ENCODE measurements at regions not wholly inside any gene's neighbourhood (a gene's known extent, or its start where the extent isn't known, plus 50 kb on each side); places are given as distances from the start of the nearest gene placed in this dataset.
A peak's percentile ranks its signal among the peaks of the same experiment; 100 is the strongest.
"Not testable (repeated sequence)": the region's sequence is repeated elsewhere in the genome, so short reads cannot be mapped to it uniquely, and the experiment has no call there.

DNA sequence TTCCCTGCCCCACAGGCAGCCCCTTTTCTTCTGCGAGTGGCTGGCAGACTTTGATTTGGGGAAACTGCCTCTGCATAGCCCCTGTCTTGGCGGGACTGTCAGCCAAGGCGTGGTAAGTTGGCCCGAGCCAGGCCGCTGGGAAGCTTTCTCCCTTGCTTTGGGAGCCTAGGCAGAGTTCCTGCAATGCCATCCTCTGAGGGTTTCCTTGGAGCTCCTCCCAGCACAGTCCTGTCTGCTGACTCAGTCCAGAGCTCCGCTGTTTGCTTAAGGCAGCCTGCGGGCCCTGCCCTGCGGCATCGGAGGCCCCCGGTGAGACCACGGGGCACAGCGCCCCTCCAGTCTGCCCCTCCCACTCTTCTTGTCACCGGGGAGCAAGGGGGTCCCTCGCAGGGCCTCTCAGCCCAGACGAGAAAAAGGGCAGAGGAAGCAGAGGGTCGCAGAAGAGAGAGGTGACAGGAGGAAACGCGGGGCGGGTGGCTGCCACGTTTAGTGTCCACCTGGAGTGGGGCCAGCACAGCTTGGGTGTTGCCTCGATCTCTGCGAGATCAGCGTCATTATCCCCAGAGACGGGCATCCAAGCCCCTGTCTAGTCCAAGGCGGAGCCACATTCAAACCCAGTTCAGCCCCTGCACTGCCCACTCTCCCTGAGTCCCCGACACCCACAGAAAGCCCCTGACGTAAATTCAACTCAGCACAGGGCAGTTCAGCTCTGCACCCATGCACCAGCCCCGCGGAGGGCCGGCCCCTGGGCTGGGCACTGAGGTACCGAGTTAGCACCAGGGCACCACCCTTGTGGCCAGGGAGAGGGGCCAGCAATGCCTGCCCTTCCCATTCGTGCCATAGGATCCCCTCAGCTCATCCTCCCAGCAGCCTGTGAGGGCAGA, 59.0 kb upstream of the CHST15 start:
- peak overlapping the region; percentile 26 for H3K4me3 Mint-ChIP-seq
- no peaks in the 10 kb centered on the region for H3K9me3 Mint-ChIP-seq
- H3K4me1 Mint-ChIP-seq (ENCODE audit: low read depth), result peaks cover 6% of the 10 kb centered on the region
- H3K36me3 Mint-ChIP-seq (ENCODE audit: insufficient read depth), result no peaks in the 10 kb centered on the region
- DNase-seq (no peak), ATAC-seq (peak; percentile 15 to 46)
- H3K27me3 Mint-ChIP-seq (ENCODE audit: low read depth), result peaks cover 10% of the 10 kb centered on the region

DNA sequence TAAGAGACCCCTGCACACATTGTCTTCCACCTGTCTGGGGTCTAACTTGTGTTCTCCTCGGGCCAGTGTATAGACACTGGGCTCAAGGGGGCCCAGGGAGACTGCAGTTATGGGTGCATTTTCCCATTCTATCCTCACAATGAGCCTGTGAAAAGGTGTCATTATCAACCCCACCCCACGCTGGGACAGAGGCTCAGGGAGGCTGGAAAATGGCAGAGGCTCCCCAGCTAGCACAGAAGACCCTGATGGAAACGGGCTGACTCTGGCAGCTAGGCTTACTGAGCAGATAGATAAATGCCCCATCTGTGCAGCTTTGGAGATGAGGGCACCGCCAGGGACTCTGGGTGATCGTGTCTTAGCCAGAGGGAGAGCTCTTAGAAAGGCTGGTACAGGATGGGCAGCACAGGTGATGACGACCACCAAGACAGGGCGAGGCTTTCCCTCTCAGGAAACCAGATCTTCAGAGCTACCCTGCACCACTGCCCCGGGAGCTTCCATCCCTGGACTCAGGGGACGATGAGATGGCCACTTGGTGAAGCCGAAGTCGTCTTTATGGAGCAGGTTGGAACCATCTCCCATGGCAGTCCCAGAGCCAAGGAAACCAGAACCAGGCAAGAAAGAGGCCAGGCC, 58.2 kb upstream of the CHST15 start:
- DNase-seq (no peak), ATAC-seq (no peak)
- Mint-ChIP-seq H3K4me3 (no peak overlapping the region), H3K36me3 (ENCODE audit: insufficient read depth) (no peaks in the 10 kb centered on the region), H3K9me3 (no peaks in the 10 kb centered on the region), H3K4me1 (ENCODE audit: low read depth) (peaks cover 6% of the 10 kb centered on the region), H3K27me3 (ENCODE audit: low read depth) (peaks cover 10% of the 10 kb centered on the region)

DNA sequence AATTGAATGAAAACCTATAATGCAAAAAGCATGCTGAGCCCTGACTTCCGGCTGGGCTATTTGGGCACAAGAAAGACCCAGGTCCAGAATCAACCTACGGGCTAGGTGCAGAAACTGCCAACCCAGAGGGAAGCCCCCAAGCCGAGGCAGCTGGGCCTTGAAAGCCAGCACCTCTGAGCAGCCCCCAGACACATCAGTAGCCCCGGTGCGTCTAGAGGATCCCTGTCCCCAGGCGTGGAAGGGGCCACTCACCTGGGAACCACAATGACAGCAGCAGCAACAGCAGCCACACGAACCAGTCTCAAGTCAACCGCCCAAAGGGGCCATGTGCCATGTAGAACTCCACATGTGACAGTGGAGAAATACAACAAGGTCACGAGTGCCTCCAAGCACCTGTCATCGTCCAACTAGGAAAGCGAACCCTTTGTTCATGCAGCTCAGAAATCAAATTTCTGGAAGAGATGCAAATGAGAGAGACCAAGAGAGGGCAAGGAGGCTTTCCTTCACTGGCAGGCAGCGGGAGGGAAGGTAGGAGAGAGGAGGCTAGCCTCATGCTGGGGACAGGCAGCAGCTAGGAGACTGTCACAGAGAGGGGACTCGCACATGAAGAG, 57.5 kb upstream of the CHST15 start:
- no peak overlapping the region for H3K4me3 Mint-ChIP-seq
- no peak for ATAC-seq
- H3K9me3 Mint-ChIP-seq, result no peaks in the 10 kb centered on the region
- H3K36me3 Mint-ChIP-seq (ENCODE audit: insufficient read depth), result no peaks in the 10 kb centered on the region
- no peak for DNase-seq
- H3K4me1 Mint-ChIP-seq (ENCODE audit: low read depth), result peaks cover 6% of the 10 kb centered on the region
- peaks cover 10% of the 10 kb centered on the region for H3K27me3 Mint-ChIP-seq (ENCODE audit: low read depth)

DNA sequence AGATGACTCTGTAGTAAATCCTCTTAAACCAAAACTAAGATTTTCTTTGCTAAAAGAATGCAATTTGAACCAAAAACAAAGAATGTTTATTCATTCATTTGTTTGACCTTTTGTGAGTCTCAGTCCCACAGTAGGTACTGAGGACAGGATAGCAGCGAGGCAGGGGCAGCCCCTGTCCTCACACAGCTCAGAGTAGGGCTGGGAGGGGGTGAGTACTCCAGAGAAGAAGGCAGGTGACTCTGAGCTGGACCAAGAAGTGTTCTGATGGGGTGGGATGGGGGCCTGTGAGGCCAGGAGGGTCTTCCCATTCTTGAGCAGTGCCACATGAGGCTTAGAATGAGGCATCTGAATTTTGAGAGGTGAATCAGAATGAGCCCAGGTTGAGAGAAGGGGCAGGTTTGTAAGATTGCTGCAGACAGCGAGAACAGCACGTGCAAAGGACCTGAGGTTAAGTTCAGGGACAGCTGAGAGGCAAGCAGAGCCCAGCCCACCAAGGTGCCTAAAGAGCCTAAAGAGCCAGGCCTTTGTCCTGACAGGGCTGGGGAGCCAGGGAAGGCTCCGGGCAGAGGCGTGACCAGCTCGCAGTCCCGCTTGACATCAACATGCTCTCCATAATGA, 56.9 kb upstream of the CHST15 start:
- Mint-ChIP-seq H3K27me3 (ENCODE audit: low read depth) (peaks cover 10% of the 10 kb centered on the region), H3K36me3 (ENCODE audit: insufficient read depth) (no peaks in the 10 kb centered on the region), H3K4me3 (no peak overlapping the region), H3K9me3 (no peaks in the 10 kb centered on the region), H3K4me1 (ENCODE audit: low read depth) (peaks cover 6% of the 10 kb centered on the region)
- DNase-seq, result no peak
- ATAC-seq, result no peak

DNA sequence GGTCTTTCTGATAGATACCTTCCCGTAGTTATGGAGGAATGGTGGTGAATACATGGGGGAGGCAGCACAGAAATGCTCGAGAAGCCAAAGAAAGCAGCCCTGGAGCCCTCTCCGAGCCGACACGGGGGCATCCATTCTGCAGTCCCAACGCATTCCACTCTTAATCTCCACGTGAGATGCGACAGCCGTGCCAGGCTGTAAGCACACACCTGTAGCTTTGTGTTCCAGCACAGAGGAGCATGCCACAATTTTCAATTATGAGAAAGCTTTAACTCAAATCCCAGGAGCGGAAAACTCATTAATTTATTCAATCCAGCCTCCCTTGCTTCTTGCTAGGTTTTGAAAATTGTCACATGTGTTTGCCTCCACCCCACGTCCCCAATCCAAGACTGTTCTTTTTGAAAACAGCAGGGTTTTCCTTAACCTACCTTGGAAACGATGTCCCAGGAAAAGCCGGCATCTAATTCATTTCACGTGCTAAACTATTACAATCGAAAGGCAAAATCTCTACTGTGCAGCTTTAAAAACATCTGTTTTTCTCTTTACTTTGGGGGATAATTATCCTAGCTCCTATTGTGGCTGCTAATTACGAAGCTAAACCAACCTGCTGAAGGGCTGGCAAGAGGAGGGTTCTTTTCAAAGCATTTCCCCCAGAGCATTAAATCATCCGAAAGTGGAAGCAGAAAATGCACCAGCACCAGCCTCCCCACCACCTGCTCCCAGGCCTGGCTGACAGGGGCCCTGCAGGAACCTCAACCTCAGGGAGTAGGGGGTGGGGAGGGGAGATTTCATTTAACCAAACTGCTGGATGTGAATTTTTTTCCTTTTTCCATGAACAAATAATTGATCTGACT, 56.0 kb upstream of the CHST15 start:
- DNase-seq (no peak), ATAC-seq (no peak)
- Mint-ChIP-seq H3K9me3 (no peaks in the 10 kb centered on the region), H3K4me1 (ENCODE audit: low read depth) (peaks cover 6% of the 10 kb centered on the region), H3K36me3 (ENCODE audit: insufficient read depth) (no peaks in the 10 kb centered on the region), H3K27me3 (ENCODE audit: low read depth) (peaks cover 10% of the 10 kb centered on the region), H3K4me3 (no peak overlapping the region)

DNA sequence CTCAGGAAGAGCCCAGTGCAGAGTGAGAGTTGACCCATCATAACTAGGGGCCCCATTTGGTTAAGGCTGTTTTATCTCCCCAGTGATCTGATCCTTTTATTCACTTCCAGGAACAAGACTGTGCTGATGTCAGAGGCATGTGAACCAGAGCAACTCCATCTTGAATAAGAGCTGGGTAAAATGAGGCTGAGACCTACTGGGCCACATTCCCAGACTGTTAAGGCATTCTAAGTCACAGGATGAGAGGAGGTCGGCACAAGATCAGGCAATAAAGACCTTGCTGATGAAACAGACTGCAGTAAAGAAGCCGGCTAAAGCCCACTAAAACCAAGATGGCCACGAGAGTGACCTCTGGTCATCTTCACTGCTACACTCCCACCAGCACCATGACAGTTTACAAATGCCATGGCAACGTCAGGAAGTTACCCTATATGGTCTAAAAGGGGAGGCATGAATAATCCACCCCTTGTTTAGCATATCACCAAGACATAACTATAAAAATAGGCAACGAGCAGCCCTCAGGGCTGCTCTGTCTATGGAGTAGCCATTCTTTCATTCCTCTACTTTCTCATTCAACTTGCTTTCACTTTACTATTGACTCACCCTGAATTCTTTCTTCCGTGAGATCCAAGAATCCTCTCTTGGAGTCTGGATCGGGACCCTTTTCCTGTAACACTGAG, 55.3 kb upstream of the CHST15 start:
- not testable (repeated sequence) for H3K27me3 Mint-ChIP-seq (ENCODE audit: low read depth); H3K4me3 Mint-ChIP-seq; ATAC-seq; H3K9me3 Mint-ChIP-seq; DNase-seq; H3K4me1 Mint-ChIP-seq (ENCODE audit: low read depth); H3K36me3 Mint-ChIP-seq (ENCODE audit: insufficient read depth)

DNA sequence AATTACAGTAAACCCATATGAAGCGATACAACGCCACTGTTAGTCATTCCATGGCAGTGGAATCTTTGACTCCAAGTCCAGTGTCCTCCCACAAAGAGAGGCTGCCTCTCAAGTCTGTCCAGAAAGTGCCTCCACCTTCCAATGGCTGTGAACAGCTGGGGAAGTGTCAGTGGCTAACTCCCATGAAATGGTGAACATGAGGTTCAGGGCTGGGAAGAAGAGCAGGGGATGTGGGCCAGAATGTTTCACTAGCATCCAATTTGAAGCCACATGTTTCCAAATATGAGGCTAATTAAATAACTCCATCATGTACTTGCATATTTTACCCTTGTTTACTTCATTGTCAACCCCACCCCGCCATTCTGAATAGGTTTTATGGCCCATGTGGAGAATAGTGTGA, 53.1 kb upstream of the CHST15 start:
- Mint-ChIP-seq H3K27me3 (ENCODE audit: low read depth) (peaks cover 6% of the 10 kb centered on the region), H3K9me3 (no peaks in the 10 kb centered on the region), H3K4me1 (ENCODE audit: low read depth) (peaks cover 3% of the 10 kb centered on the region), H3K36me3 (ENCODE audit: insufficient read depth) (no peaks in the 10 kb centered on the region), H3K4me3 (no peak overlapping the region)
- ATAC-seq (no peak), DNase-seq (no peak)

DNA sequence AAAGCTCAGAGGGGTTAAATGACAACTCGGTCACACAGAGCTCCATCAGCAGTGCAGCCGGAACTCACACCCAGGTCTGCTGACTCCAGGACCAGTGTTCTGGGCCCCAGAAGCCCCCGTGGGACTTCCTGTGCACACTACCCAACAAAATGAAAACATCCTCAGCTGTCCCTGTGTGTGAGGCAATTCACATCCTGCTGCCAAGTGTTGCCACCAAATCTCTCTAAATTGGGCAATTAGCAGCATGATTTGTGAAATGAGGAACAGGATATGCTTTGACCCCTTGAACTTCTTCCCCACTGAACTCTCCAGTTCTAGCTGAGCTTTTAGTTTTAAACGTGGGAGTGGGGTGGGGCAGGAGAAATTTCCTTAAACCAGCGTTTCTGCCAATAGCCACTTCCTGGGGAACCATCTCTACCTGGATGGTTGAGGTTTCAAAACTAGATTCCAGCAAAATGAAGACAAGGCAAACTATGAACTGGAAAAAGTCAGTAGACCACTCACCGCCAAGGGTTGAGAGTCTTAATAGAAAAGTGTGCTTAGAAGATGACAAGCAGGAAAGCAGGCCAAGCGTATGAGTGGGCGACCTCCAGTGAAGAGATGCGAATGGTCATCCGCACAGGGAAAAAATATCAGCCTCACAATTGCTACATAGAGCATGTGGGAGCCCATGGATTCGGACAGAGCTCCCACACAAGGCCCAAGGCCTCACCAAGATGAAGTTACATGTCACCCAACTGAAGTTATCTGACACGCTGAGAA, 51.9 kb upstream of the CHST15 start:
- H3K9me3 Mint-ChIP-seq, result no peaks in the 10 kb centered on the region
- no peaks in the 10 kb centered on the region for H3K36me3 Mint-ChIP-seq (ENCODE audit: insufficient read depth)
- no peaks in the 10 kb centered on the region for H3K27me3 Mint-ChIP-seq (ENCODE audit: low read depth)
- H3K4me3 Mint-ChIP-seq, result no peak overlapping the region
- DNase-seq (no peak), ATAC-seq (no peak)
- no peaks in the 10 kb centered on the region for H3K4me1 Mint-ChIP-seq (ENCODE audit: low read depth)

DNA sequence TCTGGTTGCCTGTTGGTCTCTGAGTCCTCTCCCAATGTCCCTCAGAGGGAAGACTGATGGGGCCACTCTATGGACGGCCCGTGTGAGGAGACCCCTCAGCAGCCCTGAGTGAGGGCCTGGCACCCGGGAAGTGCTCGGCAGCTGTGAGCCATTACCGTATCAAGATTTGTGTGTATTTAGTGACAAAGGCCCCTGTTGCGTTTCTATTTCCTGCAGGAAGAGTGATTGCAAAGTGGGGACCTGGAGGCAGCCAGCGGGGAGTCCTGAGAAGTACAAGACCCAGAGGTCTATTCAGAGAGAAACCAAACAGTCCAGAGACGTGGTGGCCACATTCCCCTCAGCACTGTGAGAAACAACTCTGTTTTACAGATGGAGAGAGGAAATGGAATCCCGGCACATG, 51.1 kb upstream of the CHST15 start:
- Mint-ChIP-seq H3K4me3 (no peak overlapping the region), H3K27me3 (ENCODE audit: low read depth) (no peaks in the 10 kb centered on the region), H3K36me3 (ENCODE audit: insufficient read depth) (no peaks in the 10 kb centered on the region), H3K9me3 (no peaks in the 10 kb centered on the region), H3K4me1 (ENCODE audit: low read depth) (no peaks in the 10 kb centered on the region)
- ATAC-seq (no peak), DNase-seq (no peak)

DNA sequence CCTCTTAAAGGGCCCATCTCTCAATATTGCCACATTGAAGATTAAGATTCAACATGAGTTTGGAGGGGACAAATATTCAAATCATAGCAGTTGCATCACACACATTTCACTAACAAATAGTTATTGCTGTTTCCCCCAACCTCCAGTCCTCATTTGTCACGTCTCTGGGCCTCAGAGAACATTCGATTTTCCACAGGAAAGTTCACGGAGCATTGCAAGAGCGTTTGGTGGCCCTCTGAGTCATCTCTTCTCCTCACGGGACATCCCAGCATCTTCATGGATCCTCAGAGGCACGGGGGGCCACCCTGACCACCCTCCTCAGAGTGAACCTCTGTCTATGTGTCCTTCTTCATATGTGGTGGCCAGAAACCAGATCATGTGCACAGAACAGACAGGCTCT, 50.3 kb upstream of the CHST15 start:
- ATAC-seq (no peak), DNase-seq (no peak)
- Mint-ChIP-seq H3K36me3 (ENCODE audit: insufficient read depth) (no peaks in the 10 kb centered on the region), H3K4me1 (ENCODE audit: low read depth) (no peaks in the 10 kb centered on the region), H3K27me3 (ENCODE audit: low read depth) (peaks cover 2% of the 10 kb centered on the region), H3K9me3 (no peaks in the 10 kb centered on the region), H3K4me3 (no peak overlapping the region)
